NCI-H2227 (cell line): ENCODE measurements at regions not wholly inside any gene's neighbourhood (a gene's known extent, or its start where the extent isn't known, plus 50 kb on each side); places are given as distances from the start of the nearest gene placed in this dataset.
"Not testable (repeated sequence)": the region's sequence is repeated elsewhere in the genome, so short reads cannot be mapped to it uniquely, and the experiment has no call there.

Source experiments
- DNase-seq: peaks from one replicate; lab custom pipeline; 2025; ENCODE audit not compliant: unreplicated experiment; lab: John Stamatoyannopoulos, UW

DNA sequence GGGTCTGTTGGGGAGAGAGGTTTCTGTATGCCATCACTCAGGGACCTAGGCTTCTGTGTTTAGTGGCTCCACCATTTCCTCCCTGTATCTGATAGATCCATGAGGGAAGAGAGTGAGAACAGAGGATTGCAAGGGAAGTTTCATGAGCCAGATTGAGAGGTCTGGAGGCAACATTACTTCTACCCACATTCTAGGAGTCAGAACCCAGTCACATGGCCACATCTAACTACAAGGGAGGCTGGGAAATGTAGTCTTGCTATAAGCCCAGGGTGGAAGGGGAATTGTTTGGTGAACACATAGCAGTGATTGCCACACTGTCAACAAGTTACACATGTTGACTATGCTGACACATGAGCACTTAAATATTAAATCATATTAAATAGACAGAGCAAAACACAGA is 834.8 kb downstream of the C12orf50 start:
- not testable (repeated sequence) for DNase-seq

DNA sequence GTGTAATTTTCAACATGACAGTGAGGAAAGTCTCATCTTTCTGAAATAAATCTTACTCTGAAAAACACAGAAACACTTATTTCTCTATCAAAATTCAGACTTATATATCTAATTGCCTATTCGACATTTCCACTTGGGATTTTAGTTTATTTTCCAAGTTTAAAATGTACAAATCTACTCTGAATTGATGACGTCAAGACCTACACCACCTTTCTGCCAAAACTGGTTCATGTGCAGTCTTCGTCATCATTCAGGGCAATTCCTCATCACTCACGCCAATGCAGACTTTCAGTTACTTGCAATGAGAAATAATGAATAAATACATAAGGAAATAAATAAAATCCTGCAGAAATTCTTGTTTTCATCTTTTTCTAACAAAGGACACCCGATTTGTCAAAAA is 843.8 kb downstream of the C12orf50 start:
- no peak for DNase-seq

DNA sequence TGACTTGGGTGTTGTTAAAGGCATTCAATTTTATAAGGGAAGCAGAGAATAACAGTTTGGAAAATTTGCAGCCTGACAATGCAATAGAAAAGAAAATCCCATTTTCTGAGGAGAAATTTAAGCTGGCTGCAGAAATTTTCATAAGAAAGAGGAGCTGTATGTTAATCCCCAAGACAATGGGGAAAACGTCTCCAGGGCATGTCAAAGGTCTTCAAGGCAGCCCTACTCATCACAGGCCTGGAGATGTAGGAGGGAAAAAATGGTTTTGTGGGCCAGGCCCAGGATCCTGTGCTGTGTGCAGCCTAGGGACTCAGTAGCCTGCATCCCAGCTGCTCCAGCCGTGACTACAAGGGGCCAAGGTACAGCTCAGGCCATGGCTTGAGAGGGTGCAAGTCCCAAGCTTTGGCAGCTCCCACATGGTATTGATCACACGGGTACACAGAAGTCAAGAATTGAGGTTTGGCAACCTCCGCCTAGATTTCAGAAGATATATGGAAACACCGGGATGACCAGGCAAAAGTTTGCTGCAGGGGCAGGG is 846.4 kb downstream of the C12orf50 start:
- DNase-seq = no peak

DNA sequence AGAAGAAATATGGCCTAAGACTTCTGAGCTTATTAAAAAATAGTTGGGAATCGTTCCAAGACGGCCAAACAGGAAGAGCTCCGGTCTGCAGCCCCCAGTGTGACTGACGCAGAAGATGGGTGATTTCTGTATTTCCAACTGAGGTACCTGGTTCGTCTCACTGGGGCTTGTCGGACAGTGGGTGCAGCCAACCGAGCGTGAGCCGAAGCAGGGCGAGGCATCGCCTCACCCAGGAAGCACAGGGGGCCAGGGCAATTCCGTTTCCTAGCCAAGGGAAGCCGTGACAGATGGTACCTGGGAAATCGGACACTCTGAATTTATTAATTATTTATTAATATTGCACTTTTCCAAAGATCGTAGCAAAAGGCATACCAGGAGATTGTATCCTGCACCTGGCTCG is 857.8 kb downstream of the C12orf50 start:
- no peak for DNase-seq

DNA sequence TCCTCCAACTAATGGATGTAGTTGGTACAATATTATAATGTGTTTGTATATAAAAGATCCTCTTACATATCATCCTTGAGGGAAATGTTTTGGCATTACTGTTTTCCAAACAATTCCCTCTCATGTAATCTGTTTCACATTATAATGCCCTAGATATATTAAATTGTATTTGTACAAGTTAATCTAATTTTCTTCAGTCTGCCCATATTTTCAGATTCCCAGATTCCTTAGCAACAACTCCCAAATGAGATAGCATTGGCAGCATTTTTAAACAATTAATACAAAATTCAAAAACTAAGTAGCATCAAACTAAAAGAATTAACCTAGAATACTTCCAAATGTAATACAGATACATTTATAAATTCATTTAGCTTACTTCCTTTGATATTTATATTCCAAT is 860.2 kb downstream of the C12orf50 start:
- DNase-seq = no peak

DNA sequence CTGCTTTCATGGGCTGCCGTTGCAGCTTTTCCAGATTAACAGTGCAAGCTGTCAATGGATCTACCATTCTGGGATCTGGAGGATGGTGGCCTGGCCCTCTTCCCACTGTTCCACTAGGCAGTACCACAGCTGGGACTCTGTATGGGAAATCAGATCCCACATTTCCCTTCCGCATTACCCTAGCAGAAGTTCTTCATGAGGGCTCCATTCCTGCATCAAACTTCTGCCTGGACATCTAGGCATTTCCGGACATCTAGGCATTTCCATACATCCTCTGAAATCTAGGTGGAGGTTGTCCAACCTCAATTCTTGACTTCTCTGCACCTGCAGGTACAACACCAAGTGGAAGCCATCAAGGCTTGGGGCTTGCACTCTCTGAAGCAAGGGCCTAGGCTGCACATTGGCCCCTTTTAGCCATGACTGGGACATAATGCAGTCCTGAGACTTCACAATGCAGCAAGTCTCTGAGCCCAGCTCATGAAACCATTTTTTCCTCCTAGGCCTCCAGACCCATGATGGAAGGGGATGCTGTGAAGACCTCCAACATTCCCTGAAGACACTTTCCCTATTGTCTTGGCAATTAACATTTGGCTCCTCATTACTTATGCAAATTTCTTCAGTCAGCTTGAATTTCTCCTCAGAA is 863.3 kb downstream of the C12orf50 start:
- no peak for DNase-seq

DNA sequence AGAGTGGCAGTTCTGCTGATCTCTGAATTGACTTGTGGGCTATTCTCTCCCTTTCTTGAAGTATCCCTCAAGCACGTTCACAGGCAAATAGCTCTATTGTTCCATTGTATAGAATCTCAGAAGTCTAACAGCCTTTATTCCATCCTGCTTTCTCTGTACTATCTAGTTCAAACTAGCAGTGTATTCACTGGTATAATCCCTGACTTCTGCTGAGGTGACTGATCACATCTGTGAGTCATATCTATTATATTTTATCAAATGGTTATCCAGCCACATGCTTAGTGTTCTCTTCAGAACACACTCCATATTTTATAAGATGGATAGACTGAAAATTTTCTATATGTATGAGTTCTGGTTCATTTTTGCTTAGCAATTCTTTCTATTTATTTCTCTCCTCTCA is 866.1 kb downstream of the C12orf50 start:
- DNase-seq = no peak

DNA sequence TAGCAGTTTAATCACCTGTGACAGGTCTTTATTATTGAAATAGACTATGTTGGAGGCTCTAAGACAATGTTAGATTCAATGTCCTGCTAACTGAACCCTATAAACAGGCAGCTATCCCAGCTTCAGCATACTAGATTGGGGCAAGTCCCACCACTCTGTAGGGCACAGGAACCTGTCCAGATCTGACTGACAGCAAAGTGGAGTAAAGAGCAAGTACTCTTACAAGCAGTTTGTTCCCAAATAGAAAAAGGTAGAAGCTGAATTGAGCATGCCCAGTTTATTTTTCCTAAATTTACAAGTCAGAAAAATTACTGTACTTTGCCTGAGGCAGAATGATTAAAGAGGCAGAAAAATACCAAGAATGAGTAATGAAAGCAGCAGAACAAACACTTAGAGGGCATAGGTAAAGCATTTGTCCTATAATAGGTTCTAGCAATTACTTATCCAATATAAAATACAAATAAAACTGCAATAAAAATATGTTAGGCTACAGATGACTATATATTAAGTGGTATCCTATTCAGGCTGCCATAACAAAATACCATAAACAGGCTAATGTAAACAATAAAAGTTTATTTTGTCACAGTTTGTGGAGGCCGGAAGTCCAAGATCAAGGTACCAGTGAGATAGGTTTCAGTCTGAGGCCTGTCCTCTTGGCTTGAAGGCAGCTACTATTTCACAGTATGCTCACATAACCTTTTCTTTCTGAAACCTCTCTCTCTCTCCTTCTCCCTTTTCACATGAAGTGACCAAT is 868.2 kb downstream of the C12orf50 start:
- no peak for DNase-seq

DNA sequence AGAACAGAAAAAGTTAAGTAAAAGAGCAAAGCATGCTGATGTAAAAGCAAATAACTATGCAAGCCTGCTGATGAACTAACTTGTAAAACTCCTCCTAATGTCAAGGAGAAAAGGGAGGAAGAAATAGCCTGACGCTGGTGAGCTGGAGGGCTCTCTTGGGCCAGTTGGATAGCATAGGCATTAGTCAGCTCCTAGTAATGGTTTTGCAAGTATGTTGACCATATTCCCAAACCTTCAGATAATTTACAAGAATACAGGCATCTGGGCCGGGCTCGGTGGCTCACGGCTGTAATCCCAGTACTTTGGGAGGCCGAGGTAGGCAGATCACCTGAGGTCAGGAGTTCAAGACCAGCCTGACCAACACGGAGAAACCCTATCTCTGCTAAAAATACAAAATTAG is 871.4 kb downstream of the C12orf50 start:
- no peak for DNase-seq

DNA sequence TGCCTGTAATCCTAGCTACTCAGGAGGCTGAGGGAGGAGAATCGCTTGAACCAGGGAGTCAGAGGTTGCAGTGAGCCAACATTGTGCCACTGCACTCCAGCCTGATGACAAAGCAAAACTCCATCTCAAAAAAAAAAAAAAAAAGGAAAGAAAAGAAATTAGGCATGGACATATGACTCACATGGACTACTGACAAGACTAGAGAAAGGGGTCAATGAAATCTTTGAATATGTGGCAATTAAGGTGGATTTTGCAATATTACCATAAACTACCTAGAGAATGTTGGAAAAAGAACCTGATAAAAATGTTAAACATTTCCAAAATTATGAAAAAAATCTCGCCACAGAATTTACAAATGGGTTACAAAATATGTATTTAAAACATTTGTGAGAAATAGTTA is 873.6 kb downstream of the C12orf50 start:
- DNase-seq = no peak

DNA sequence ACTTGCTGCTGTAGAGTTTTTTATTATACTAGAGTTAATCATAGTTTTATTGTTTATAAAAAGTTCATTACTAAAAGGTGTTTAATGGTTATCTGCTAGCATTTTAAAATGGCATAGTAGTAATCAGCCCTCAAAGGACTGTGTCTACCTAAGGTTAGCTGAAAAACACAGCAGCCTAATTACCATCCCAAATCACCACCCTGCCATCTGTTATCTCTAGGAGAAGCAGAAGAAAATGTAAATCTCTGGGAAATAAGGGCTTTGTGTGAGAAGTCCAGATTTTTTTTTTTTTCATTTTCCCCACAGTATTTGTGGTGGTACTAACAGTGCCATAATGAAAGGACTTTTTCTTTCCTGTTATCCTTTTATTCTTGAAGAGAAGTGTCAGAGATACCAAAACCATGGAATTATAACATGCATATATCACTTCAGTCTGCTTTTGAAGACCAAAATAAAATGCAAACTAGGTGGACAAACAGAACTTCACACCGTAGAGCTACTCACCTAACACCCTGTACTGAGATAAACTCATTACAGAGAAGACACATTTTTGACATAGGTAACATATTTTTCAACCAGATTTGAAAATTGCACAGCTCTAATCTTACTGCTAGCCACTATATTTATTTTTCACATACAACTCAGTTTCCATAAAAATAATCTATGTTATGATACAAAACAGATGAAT is 876.2 kb downstream of the C12orf50 start:
- no peak for DNase-seq

DNA sequence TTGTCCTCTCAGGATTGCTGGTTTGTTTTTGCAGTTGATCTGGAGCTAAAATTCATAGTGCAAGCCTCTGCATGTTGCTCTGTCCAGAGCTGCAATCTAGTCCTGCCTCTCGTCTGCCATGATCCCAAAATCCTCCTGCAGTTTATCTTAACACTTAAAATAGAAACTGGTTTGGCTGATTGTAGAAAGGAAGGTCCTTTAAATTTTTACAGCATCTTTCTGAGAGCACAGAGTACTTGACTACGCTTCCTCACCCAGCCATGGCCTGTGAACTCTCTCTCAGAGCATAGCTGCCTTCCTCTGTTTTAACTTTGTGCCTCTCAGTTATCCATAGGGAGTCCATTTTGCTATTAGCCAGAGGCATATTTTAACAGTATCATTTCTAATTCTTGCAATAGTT is 877.1 kb downstream of the C12orf50 start:
- DNase-seq = no peak

DNA sequence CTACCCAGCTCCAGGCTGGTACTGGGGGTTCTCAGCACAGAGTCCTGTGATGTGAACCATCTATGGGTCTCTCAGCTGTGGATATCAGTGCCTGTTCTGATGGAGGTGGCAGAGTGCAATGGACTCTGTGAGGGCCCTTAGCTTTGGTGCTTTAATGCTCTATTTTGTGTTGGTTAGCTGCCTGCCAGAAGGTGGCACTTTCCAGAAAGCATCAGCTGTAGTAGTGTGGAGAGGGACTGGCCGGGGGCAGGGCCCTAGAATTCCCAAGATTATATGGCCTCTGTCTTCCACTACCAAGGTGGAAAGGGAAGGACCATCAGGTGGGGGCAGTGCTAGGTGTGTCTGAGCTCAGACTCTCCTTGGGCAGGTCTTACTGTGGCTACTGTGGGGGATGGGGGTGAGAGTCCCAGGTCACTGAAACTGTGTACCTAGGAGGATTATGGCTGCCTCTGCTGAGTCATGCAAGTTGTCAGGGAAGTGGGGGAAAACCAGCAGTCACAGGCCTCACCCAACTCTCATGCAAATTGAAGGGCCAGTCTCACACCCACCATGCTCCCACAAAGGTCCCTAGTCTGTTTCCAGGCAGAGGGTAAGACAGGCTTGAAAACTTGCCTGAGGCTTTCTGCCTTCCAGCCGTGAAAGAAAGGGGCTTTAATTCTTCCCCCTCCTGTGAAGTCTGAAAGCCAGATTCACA is 878.1 kb downstream of the C12orf50 start:
- no peak for DNase-seq

DNA sequence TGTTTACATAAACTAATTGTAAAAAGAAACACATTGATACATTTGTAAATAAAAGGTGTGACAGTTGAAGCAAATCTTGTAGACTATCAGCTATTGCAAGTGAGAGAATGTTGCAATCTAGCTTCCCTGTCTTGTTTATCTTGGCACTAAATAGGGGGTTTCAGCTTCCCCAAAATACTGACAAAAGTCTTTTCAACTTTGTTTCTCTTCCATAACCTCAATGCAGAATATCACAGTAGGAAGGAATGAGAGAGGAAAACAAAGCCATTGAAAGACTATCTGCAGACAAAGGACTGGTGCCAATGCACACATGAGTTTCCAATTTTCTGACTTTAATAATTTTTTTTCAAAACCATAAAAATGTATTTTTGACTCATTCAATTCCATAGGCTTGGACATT is 886.2 kb upstream of the MGAT4C start:
- DNase-seq = no peak

DNA sequence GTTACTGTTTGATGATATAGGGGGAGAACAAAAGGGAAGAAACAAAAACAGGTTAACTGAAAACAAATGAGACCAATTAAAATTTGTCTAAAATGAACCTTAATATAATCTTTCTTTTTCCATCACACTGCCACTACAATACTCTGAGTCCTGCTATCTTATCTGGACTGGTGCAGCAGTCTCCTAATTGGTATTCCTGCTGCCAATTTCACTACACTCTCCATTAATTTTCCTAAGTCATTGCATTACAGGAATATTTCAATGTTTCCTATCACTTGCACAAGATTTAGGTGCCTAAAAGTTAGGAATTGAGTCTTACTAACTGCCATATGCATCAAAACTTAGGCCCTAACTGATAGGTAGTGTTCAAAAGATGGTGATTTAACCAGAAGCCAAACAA is 884.9 kb upstream of the MGAT4C start:
- DNase-seq = no peak

DNA sequence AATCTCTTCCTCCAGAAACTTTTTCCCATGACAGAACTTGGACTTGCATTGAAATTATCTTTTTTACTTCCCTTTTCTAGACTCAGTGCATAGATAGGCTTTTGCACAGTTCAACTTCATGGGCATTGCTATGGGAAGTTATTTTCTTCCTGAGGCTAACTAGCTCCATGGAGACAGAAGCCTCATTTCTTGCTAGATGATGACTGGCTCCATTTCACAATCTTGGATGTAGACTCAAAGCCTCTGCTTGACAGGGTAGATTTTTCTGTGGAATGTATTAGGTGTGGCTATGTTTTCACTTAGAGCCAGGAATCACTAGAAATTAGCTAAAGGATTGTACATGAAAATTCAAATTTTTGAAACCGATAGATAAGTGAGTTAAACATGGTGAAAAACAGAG is 884.1 kb upstream of the MGAT4C start:
- no peak for DNase-seq

DNA sequence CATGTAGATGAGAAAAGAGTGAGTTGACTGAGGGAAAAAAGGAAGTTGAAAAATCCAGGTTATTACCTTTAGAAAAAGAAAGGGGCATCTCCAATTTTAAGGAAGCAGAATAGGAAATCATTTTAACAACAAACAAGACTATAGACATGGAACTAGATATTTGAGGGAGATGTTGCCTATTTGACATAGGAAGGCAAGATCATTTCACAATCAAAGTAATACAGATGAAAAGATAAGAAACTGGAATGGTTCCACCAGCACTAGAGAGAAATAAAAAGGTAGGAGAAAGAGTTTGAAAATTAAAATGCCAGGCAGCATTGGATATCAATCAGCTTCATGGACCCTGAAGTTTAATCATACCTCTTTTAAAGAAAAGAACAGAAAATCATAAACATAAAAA is 881.0 kb upstream of the MGAT4C start:
- DNase-seq = no peak

DNA sequence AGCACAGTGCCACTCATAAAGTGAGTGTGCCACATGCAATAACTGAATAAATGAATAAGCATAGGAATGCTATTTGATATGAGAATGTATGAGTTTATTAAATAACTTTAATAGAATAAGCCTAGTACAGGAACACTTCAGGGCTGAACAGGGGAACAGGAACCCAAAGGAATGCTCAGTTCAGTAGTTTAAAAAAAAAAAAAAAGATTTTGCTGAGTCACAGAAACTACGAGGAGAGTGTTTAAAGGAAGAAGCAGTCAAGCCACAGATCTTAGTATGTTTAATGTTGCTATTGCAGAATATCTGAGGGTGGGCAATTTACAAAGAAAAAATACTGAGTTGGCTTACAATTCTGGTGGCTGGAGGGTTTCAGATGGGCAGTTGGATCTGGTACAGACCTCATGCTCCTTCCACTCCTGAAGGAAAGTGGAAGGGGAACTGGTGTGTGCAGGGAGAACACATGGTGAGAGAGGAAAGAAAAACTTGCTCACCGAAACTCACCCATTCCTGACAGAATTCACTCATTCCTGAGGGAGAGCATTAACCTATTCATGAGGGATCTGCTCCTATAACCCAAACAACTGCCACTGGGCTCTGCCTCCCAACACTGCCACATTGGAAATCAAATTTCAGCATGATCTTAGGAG is 880.3 kb upstream of the MGAT4C start:
- DNase-seq = no peak

DNA sequence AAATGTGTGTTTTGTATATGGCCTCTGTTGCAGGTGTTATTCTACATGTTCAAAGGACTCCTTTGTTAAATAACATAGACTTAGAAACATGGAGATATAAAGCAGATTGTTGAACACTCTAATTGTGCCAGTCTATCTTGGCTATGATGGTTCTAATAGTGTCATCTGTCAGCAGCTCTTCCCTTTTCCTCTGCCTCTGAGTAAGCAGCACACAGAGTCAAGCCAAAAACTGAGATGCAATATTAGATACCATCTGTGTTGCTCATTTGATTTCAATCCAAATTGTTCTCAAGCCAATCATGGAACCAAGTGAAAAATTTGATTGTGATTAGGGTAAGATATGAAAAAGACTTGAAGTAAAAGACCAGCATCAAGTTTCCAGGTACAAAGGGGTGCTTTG is 871.1 kb upstream of the MGAT4C start:
- no peak for DNase-seq

DNA sequence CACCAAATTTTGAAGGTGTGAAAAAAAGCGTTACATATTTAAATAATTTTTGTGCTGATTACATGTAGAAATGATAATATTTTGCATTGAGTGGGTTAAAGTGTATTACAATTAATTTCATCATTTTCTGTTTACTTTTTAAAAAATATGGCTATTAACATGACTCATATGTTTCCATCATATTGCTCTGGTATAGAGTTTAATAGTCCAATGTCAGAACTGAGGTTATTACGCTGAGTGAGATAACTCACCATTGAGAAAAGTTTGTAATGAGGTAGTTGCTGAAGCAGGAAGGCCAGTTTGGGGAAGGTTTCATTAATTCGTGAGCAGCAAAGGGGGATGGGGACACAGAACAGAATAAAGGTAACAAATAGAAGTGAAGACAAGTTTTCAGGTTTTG is 865.7 kb upstream of the MGAT4C start:
- DNase-seq = no peak

DNA sequence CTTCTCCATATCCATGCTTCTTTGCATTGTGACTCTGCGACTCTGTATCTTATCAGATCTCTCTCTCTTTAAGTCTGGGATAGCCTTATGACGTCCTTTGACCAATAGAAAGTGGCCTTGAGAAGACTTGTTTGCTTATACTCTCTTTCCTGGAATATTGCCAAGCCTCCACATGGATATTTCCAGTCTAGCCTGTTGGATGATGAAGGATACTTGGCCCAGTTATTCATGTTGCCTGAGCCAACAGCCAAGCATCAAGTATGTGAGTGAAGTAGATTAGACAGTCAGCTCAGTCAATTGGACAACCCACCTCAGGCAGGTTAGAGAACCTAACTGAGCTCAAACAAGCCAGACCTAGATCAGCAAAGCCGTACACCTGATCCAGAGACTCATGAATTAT is 864.2 kb upstream of the MGAT4C start:
- no peak for DNase-seq
